Putamen (tissue), 1 donor: ENCODE measurements at regions not wholly inside any gene's neighbourhood (a gene's known extent, or its start where the extent isn't known, plus 50 kb on each side); places are given as distances from the start of the nearest gene placed in this dataset.

ENCODE experiments used
- DNase-seq: peaks from one replicate; pipeline ENCODE4 v3.0.0-alpha.2; 2016; ENCODE audit warnings: low spot score

DNA sequence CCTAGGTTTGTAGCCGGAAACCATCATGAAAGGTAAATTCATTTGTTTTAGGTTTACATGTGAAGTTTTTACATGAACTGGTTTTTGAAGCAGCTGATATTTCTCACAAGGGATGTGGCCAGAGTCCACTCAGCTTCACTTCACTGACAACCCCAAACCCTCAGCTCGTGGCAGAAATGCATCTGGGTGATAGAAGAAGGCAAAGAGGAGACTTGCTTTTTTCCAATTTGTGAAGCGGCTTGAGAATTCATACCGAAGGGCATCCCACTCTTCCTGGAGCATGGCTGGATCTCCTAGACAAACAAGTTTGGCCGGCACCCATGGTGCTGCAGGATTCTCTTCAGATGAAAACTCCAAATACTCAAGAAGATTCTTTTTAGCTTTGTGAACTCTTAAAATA, 392.8 kb upstream of the CNR1 start:
- DNase-seq: no peak

DNA sequence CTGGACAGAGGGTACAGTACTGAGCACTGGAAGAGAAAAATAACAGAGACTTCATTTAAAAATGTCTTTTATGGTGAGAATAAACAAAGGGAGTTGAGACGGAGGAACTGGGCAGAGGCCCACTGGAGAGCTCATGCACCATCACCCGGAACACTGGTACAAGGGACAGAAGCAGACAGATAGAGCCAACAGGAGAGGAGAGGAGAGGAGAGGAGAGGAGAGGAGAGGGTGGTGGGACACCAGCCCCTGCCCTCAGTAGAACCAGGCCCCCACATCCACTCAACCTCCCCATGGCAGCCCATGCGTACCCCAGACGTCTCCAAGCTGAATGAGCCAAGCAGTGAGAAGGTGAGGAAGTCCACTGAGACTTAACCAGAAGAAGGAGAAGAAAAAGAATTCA, 390.5 kb upstream of the CNR1 start:
- no peak for DNase-seq

DNA sequence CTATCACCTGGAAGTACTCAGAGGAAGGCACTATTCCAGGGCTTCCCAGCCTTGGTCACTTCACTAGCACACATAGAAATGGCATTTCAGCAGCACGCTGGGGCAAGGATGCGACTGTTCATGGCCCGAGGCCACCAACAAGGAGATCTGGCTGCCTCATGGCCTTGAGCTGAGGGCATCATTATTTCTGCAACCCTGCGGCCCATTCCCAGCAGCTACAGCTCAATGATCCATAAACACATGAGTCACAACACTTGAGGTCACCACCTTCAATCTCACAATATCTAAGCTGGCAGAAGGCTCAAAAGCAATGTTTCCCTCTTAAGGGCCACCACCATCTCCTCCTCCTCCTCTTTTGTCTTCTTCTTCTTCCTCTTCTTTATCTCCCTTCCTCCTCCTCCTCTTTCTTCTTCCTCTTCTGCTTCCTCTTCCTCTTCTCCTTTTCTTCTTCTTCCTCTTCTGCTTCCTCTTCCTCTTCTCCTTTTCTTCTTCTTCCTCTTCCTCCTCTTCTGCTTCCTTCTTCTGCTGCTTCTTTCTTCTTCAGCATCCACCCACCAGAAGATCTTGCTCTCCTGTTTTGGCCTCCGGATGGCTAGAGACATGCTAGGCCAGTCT, 382.9 kb upstream of the CNR1 start:
- DNase-seq: no peak

DNA sequence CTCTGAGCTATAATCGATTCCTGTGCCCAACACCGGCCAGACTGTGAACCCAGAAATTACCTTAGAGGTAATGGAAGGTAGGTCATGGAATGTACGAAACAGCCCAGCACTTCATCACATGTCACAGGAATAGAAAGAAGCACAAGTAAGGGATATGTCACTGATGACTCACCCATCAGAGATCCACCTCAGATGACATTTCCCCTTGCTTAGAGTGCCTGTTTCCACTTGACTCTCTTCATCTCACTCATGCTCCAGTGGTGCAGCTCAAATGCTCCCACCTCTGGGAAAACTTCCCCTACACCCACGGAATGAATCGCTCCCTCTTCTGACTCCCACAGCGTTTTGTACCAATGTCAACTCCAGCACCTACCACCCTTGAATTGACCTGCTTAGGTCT, 381.6 kb upstream of the CNR1 start:
- peak; percentile 70 for DNase-seq

DNA sequence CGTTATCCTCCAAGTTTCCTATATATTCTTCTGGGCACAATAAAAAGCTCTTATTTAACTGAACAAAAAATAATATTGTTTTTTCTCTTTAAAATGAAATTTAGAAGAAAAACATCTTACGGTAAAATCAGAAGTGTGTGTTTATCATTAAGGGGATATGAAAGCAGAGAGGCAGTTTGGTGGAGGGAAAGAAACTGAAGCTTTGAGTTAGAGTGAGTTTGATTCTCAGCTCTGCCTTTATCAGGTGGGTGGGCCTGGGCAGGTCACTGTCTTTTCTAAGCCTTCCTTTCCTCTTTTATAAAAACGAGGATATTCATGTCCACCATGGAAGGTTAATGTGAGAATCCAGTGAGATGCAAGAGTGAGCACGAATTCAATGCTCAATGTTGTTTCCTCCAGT, 379.8 kb upstream of the CNR1 start:
- no peak for DNase-seq

DNA sequence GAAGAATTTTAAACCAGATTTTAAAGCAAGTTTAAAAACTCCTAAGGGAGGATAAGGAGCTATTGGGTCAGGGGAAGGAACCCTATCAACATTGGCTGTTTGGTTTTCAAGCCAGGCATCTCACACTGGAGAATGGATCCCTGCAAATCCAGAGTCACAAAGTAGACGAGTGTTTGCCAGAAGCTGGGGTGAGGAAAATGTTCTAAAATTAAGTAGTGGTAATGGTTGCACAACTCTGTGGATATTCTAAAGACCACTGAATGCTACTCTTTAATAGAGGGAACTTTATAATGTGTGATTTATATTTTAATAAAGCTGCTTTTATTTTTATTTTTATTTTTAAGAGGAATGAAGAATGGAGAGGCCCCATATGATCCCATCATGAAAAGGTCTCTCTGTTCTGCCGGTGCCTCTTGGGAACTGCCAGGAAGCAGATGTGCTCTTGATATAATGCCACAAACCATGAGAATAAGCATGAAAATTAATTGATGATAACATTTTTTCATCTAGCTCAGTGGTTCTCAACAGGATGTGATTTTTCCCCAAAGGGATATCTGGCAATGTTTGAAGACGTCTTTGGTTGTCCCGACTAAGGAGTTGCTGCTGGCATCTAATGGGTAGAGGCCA, 379.0 kb upstream of the CNR1 start:
- no peak for DNase-seq

DNA sequence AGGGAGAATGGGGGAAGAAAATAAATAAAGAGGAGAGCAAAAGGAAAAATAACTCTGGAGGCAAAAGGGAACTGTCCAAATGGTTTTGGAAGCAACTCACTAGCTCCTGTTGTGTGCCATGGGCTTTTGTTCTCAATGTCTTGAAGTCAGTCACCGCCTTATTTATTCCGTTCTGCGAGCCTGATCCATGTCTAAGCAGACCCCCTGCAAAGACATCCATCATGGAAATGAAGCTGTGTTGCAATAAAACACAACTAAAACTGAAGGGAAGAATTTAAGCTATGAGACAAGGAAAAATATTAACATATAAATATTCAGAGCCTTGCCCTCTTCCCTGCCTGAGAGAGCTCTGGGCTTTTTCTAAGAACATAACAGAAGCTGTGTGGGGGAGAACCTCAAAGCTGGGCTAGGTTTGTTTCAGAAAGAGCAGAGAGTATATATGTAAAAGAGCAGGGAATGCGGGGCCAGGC, 373.2 kb upstream of the CNR1 start:
- DNase-seq: no peak

DNA sequence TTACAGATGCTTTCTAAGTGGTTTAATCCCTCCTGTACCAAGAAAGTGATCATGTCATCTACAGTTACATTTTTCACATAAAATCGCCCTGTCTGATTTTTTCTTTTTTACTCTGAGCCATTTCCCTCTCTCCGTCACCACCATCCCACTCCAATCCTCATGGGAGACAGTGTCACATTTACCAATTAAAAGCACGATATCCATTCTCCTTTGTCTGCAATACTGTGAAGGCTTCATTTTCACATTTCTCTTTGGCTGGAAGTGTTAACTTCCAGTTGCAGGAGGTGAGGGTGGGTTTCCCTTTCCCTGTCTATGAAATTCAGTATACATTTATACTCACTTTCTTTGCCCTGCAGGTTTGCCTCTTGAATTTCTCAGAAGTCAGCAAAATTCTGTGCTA, 372.7 kb upstream of the CNR1 start:
- DNase-seq: no peak

DNA sequence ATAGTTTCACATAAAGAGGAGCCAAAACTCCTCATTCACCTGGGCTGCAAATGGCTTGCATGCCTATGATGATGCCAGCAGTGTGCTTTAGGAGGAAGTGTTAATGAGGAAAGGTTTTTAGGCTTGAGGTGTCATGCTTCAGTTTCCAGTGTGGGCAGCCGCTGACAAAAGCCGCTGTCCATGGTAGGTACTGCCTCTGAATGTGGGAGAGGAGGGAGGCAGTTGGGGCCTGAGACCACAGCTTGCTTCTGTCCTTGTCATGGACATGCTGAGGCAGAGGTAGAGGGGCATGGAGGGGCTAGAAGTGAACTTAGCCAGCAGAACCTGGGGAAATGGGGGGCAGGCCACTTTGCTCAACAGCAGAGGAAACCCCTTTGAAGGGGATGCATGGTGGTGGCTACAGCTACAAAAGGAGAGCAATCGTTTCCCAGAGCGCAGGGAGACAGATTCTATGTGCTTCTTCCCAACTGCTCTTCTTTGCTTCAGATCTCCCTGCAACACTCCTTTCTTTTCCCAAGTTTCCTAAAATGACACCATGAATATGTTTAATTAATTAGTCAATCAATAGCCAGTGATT, 372.1 kb upstream of the CNR1 start:
- DNase-seq: no peak

DNA sequence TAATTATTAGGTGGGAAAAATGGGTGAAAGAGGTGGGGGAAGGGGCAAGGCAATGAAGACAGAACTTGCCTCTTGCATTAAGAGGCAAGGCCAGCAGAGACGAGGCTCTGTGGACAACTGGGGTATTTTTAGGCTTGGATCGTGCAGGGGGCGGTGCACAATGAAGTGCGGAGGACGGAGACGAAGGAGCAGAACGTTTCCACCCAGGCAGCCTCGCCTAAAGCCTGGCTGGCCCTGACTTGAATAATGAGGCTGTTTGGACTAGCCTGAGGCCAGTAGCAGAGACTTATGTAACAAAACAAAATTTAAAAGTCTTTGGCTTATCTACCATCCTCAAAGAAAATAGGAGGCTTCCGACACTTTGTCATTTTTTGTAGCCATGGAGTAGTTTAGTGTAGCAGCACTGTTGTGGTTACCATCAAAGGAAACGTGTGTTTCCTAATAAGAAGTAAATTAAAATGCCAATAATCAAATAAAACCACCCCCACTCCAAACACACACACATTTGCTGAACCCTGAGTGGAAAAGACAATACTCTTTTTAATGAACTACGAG, 370.0 kb upstream of the CNR1 start:
- no peak for DNase-seq

DNA sequence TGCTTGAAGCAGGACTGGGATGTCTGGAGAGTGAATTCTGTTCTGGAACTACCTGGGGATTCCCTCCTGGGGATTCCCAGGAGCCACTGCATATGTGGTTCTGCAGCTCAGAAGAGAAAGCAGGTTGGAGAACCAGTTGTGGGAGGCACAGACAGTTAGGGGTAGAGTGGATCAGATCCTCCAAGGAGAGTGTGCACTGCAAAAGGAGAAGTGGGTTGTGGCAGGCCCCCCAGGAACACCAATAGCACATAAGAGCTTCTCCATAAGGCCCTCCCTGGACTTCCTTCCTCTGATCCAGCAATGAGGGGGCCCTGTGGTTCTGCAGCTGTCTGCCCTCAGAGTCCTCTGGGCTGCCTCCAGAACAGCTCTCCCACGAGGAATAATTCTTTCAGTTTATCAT, 369.2 kb upstream of the CNR1 start:
- DNase-seq: no peak

DNA sequence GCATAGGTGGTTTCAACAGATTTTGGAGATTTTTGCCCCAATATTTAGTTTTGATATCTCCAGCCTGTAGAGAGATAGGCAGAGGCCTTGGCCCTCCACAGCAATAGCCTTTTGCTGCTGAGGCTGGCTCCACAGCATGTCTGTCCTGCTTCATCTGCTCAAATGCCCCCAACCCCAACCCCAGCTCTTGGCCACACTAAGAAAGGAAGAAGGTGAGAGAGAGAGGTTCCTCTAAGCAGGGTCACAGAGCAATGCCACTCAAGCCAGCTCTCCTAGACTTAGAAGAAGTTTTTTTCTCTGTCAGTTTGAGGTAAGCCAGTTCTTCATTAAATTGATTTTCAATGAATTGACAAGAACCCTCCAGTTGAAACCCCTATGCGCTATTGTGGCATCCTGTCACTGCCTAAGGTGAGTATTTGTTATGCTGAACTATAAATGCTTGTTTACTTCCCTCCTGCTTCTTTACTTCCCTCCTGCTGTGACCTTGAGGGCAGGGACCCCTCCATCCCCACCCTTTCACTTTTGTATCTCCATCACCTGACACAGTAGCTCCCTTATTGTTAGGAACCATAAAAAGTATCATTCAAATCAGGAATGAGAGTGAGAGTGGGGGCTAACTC, 366.2 kb upstream of the CNR1 start:
- no peak for DNase-seq

DNA sequence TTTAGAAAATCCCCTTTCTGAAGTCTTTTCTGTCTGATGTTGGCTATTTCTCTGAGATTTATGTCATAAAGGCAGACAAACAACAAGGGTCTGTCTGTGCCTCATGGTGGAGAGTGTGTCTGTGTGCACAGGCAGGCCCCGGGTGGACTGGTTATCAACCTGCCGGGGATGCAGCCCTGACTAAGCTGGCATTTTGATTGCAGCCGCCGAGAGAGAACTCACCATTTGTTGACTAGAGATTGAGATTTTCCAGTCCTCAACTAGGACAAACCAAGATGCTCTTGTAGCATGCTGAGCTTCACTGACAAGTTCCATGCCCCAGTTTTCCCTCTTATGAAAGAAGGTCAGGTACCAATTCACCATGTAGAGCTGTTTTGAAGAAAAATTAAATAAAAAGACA, 363.6 kb upstream of the CNR1 start:
- no peak for DNase-seq

DNA sequence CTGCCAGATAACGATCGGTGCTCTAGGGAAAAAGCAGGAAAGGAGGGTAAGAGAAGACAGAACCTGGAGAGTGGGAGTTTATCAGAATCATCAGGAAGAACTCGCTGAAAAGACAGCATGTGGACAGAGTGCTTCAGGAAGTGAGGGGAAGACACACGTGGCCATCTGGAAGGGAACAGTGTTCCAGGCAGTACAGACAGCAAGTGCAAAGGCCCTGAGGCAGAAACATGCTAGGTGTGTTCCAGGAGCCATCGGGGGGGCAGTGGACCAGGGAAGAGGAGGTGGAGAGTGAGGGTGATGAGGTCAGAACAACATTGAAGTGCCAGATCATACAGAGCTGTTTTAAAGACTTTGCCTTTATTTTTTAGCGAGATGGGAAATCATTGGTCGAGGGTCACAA, 354.3 kb upstream of the CNR1 start:
- no peak for DNase-seq

DNA sequence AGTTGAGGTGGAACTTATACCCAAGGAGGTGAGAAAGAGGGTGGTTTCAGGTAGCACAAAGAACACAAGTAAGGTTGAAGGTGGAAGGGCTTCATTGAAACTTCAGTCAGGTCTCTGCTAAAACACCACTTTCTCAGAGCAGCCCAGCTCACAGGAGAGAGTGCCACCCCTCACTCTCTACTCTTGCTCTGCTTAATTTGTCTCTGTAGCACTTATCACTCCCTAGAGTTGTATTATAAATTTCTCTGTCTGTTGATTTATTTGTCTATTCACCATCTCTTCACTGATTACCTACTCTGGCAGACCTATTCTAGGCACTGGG, 353.8 kb upstream of the CNR1 start:
- no peak for DNase-seq

DNA sequence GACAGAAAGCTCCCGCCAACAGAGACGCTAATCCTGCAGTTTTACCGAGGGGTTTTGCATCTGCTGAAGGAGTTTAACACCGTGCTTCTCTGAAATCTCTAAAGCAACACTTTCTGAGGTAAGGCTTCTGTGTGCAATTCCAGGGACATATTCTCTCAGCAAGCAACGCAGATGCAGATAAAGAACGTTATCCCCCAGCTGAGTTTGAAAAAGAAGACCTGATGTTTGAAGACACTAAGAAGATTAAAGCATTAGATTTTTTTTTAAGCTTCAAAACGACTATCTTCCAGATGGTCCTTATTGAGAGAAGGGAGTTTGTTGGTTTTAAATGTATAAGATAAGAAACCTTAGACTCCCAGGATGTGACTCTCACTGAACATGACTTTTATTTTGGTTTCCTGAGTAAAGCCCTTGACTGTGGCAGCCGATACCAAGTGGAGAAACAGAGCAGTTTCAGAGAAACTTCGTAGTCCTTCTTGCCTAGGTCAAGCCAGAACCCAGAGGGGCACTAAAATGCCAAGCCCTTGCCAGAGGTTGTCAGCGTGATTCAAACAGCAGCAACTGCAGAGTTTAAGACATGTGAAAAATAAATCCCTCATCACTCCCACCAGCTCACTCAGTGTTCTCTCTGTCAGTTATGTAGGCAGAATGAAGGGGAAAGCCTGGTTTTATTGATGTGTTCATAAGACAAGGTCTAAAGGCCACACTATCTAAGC, 353.3 kb upstream of the CNR1 start:
- DNase-seq: peak; percentile 57

DNA sequence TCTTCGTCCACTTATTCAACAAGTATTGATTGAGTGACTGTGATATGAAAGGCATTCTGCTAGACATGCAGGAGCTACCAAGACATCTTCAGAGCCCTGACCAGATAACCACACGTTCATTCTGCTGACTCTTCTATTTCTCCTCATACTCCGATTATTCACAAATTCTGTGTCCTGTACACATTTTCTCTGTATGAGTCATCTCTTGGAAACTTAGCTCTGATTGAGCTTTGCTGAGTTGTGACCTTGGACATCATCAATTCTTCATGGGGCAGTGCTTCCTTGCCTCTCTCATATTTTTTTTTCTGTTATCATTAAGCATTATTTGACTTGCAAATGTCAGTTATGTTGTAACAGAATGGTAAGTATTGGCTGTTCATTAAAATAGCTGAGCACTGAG, 351.6 kb upstream of the CNR1 start:
- DNase-seq: no peak

DNA sequence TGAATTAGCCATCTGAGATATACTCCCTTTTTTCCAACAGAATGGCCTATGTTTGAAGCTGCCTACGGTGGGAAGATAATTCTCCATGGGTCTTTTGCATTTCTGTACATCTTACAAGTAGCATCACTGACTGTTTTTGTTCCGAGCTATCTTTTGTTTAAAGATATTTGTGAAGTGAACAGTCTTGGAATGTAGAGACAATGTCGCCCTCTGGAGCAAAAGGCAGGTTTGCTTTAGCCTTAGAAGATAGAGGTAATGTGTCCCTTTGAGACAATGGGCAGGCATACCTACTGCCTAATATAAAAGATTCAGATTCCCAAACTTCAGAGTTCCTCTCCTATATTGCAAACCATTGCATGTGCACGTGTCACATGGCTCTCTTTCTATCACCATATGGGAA, 347.8 kb upstream of the CNR1 start:
- DNase-seq: no peak

DNA sequence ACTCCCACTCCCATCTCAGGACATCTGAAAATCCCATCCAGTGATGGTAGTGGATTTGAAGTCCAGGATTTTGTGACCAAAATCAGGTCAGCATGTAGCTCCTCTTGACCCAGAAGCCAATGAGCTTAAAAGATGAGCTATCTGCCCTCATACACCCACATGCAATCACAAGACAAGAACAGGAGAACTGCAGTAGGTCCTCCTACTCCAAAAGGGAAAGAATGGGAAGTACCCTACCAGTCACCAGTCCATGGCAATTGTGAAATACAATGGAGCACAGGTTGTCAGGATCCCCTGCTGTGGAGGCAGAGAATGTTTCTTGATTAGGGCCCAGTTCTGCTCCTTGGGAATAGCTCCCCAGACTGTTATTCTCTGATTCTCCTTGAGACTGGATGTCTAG, 347.3 kb upstream of the CNR1 start:
- DNase-seq: no peak

DNA sequence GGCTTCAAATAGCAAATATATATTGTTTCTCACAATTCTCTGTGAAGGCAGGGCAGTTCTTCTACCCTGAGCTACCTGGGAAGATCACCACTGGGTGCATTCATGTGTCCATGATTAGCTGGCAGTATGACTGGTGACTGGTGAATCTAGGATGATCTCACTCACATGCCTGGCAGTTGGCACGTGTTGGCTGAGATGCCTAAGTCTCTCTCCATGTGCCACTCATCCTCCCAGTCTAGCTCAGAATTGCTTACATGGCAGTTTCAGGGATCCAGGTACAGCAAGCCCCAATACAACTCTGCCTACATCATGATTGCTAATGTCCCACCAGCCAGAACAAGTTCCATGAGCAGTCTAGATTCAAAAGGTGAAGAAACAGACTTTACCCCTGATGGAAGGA, 346.8 kb upstream of the CNR1 start:
- no peak for DNase-seq

DNA sequence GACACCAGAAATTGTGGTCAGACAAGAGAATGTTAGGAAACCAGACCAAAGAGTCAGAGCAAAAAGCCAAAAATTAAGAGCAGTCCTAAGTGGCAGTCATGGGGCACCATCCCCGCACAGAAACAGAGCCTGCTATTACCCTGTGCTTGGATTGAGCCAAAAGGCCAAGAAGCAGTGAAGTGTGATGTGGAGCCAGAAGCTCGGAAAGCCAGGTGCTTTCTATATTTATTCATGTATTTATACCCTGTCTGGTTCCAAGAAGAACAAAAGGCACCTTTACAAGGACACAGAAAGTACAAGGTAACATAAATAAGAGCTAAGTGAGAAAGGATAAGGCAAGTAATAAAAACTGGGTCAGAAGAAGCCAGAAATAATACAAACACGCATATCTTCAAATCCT, 336.2 kb upstream of the CNR1 start:
- DNase-seq: no peak

DNA sequence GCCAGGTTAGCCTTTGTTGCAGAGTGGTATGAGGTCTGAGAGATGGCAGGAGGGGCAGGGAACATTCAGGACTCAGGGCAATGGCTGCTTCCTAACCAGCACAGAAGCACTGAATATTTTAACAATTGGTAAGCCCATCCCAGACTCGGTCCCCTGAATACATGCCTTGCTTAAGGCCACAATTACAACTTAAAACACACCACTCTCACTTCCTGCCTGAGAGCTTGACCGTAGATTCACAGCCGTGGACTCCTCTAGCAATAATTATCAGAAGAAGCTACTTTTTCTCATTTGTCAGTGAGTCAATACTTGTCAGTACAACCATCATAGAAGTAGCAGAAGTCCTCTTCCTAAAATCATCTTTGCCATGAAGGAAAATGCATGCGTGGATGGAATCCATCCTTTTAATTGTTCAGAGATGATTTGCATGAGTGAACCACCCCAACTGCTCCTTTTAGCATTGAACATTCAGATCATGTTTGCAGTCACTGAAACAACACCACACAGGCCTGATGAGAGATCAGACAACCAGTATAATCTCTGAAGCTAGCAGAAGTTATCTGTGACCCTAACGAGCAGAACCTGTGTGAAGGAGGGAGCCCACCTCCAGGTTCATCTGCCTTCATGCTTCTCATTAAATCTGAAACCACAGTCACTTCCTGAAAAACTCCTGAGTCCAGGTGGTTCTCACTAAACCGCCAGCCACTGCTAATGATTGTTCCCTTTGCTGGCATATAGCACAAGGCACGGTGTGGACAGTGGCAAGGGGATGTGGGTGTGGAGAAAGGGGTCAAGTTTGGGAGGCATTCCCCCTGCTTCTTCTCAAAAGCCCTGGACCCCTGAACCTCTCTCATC, 333.9 kb upstream of the CNR1 start:
- no peak for DNase-seq
